SK-N-SH (cell line): ENCODE measurements at regions not wholly inside any gene's neighbourhood (a gene's known extent, or its start where the extent isn't known, plus 50 kb on each side); places are given as distances from the start of the nearest gene placed in this dataset.
"Not testable (repeated sequence)": the region's sequence is repeated elsewhere in the genome, so short reads cannot be mapped to it uniquely, and the experiment has no call there.

Experiments used
- CTCF ChIA-PET: fragments of 300-600, 350-600 bp; formaldehyde crosslinking; extraction: SDS; loops from one replicate; lab custom pipeline; 2021; lab: Yijun Ruan, JAX
- POLR2A ChIA-PET: fragments of 350-600 bp; sonication (Branson Sonifier 250); formaldehyde crosslinking; extraction: SDS; loops from one replicate; lab custom pipeline; 2020; ENCODE audit warnings: antibody characterized with exemption, inconsistent platforms; lab: Yijun Ruan, JAX
- DNase-seq: peaks from one replicate; pipeline ENCODE4 v3.0.0; 2012
- H2AFZ ChIP-seq: fragments of 200-600 bp; sonication (generic); 2 replicates; pipeline ENCODE4 v1.8.1; 2016; ENCODE audit warnings: antibody characterized with exemption, mild to moderate bottlenecking, low read depth
- H3F3A ChIP-seq: fragments of 200-600 bp; sonication (generic); replicated peaks from 2 replicates; pipeline ENCODE3; 2016; ENCODE audit warnings: antibody characterized with exemption, mild to moderate bottlenecking; ENCODE audit not compliant: insufficient read depth
- H3K27ac ChIP-seq, 2 experiments: fragments of 200-500 bp in 1 of 2; fragments of 200-600 bp in 1 of 2; sonication (Bioruptor generic) in 1 of 2; sonication (generic), shearing (Covaris generic) in 1 of 2; 2 replicates each; pipeline versions ENCODE4 v1.5.1 to v1.6.1; 2014 to 2016; ENCODE audit warnings: low read depth in 2 of 2, inconsistent platforms in 1 of 2, low read length in 1 of 2, mild to moderate bottlenecking in 1 of 2, mixed read lengths in 1 of 2
- H3K27me3 ChIP-seq: fragments of 200-600 bp; sonication (generic), shearing (Covaris generic); 2 replicates; pipeline ENCODE4 v1.6.1; 2016; ENCODE audit warnings: mixed run types; ENCODE audit not compliant: insufficient read depth
- H3K36me3 ChIP-seq, 2 experiments: fragments of 200-500 bp in 1 of 2; fragments of 200-600 bp in 1 of 2; sonication (Bioruptor generic) in 1 of 2; sonication (generic) in 1 of 2; replicated peaks in 1 of 2; 2 replicates each; pipeline versions ENCODE3 to v1.5.1; 2014 to 2016; ENCODE audit warnings: low read length in 1 of 2, mild to moderate bottlenecking in 1 of 2; ENCODE audit not compliant: insufficient read depth in 2 of 2, control insufficient read depth in 1 of 2
- H3K4me1 ChIP-seq, 2 experiments: fragments of 200-500 bp in 1 of 2; fragments of 200-600 bp in 1 of 2; sonication (Bioruptor generic) in 1 of 2; sonication (generic), shearing (Covaris generic) in 1 of 2; 2 replicates each; pipeline versions ENCODE4 v1.5.1 to v1.6.1; 2014 to 2016; ENCODE audit warnings: low read depth in 1 of 2, low read length in 1 of 2, mixed run types in 1 of 2; ENCODE audit not compliant: insufficient read depth in 2 of 2, control insufficient read depth in 1 of 2
- H3K4me2 ChIP-seq: fragments of 200-600 bp; sonication (generic), shearing (Covaris generic); 2 replicates; pipeline ENCODE4 v1.6.1; 2017; ENCODE audit warnings: mixed run types
- H3K4me3 ChIP-seq, 2 experiments: fragments of 200-500 bp in 1 of 2; fragments of 200-600 bp in 1 of 2; sonication (Bioruptor generic) in 1 of 2; sonication (generic), shearing (Covaris generic) in 1 of 2; 2 replicates each; pipeline versions ENCODE4 v1.5.1 to v1.8.1; 2014 to 2016; ENCODE audit warnings: low read depth in 2 of 2, inconsistent platforms in 1 of 2, low read length in 1 of 2, mild to moderate bottlenecking in 1 of 2, mixed read lengths in 1 of 2, moderate library complexity in 1 of 2
- H3K79me2 ChIP-seq: fragments of 200-600 bp; sonication (generic); 2 replicates; pipeline ENCODE4 v1.8.1; 2017; ENCODE audit warnings: mild to moderate bottlenecking; ENCODE audit not compliant: insufficient read depth
- H3K9ac ChIP-seq: fragments of 200-600 bp; sonication (generic); 2 replicates; pipeline ENCODE4 v1.6.1; 2017; ENCODE audit warnings: mixed run types
- H3K9me2 ChIP-seq: fragments of 200-600 bp; sonication (generic); 2 replicates; pipeline ENCODE4 v1.6.1; 2017; ENCODE audit warnings: mixed run types
- H3K9me3 ChIP-seq: fragments of 200-600 bp; sonication (generic); 2 replicates; pipeline ENCODE4 v1.6.1; 2017; ENCODE audit warnings: mixed run types, mild to moderate bottlenecking, moderate library complexity
- H4K20me1 ChIP-seq: fragments of 200-600 bp; sonication (generic); 2 replicates; pipeline ENCODE4 v1.6.1; 2017; ENCODE audit warnings: mild to moderate bottlenecking, mixed run types; ENCODE audit not compliant: insufficient read depth
- CHD2 ChIP-seq: fragments of 150-350 bp; IDR thresholded peaks from 2 replicates; pipeline ENCODE4 v1.6.1; 2018; ENCODE audit warnings: low read length; ENCODE audit not compliant: partially characterized antibody
- EZH2phosphoT487 ChIP-seq: fragments of 200-600 bp; sonication (generic); IDR thresholded peaks from 2 replicates; pipeline ENCODE4 v1.6.1; 2017; ENCODE audit warnings: low read depth, mixed run types, mild to moderate bottlenecking, antibody characterized with exemption, moderate library complexity, borderline replicate concordance
- FOXJ3 ChIP-seq: sonication (generic); formaldehyde crosslinking; IDR thresholded peaks from 2 replicates; pipeline ENCODE4 v1.5.1; 2020; ENCODE audit warnings: mild to moderate bottlenecking, missing genetic modification reagents
- MXI1 ChIP-seq: IDR thresholded peaks from 2 replicates; pipeline ENCODE4 v1.6.1; 2012; ENCODE audit warnings: mild to moderate bottlenecking, low read depth, low read length, improper control_type of control experiment
- PBX3 ChIP-seq: IDR thresholded peaks from 2 replicates; pipeline ENCODE4; 2012
- POLR2AphosphoS5 ChIP-seq: IDR thresholded peaks from 2 replicates; pipeline ENCODE4 v1.6.1; 2012; ENCODE audit warnings: low read depth, low read length
- RAD21 ChIP-seq: IDR thresholded peaks from 2 replicates; pipeline ENCODE4 v1.6.1; 2012; ENCODE audit warnings: mild to moderate bottlenecking, low read length
- RXRA ChIP-seq: IDR thresholded peaks from 2 replicates; pipeline ENCODE4 v1.4.0; 2012; ENCODE audit warnings: low read depth, mild to moderate bottlenecking, borderline replicate concordance
- SMC3 ChIP-seq: IDR thresholded peaks from 2 replicates; pipeline ENCODE4 v1.6.1; 2012; ENCODE audit warnings: low read depth, low read length, improper control_type of control experiment
- TAF1 ChIP-seq: IDR thresholded peaks from 2 replicates; pipeline ENCODE4 v1.6.1; 2012; ENCODE audit warnings: low read depth, mild to moderate bottlenecking, low read length, moderate library complexity, borderline replicate concordance
- WGBS: methylation state at CpG from one replicate; pipeline ENCODE4 v1.1.6; 2017; ENCODE audit warnings: low lambda C conversion rate; 5-methylcytosine and 5-hydroxymethylcytosine counted together
- TF ChIP-seq, protein P1 (sequence below): IDR thresholded peaks from 2 replicates; pipeline ENCODE4 v1.6.1; 2012; ENCODE audit warnings: mild to moderate bottlenecking, low read depth, low read length, moderate library complexity
- TF ChIP-seq, protein P2 (sequence below): IDR thresholded peaks from 2 replicates; pipeline ENCODE4 v1.4.0; 2012; ENCODE audit warnings: low read depth
- TF ChIP-seq, protein P3 (sequence below): IDR thresholded peaks from 2 replicates; pipeline ENCODE4 v1.4.0; 2012; ENCODE audit warnings: low read depth, borderline replicate concordance

- ChIA-PET POLR2A (no interaction called here), CTCF (no interaction called here)
- H3F3A ChIP-seq, result no peaks in the 10 kb centered on the region
- H4K20me1 ChIP-seq, result no peaks in the 10 kb centered on the region
- WGBS, result 6% methylated on average over 1 of the region's 1 CpG
- H3K4me2 ChIP-seq, result no peak overlapping the region
- no peaks in the 10 kb centered on the region for H3K27me3 ChIP-seq
- no peak overlapping the region for H3K4me3 ChIP-seq
- no peaks in the 10 kb centered on the region for H3K9me3 ChIP-seq
- H3K27ac ChIP-seq, result no peak overlapping the region
- TF ChIP-seq, protein P1, sequence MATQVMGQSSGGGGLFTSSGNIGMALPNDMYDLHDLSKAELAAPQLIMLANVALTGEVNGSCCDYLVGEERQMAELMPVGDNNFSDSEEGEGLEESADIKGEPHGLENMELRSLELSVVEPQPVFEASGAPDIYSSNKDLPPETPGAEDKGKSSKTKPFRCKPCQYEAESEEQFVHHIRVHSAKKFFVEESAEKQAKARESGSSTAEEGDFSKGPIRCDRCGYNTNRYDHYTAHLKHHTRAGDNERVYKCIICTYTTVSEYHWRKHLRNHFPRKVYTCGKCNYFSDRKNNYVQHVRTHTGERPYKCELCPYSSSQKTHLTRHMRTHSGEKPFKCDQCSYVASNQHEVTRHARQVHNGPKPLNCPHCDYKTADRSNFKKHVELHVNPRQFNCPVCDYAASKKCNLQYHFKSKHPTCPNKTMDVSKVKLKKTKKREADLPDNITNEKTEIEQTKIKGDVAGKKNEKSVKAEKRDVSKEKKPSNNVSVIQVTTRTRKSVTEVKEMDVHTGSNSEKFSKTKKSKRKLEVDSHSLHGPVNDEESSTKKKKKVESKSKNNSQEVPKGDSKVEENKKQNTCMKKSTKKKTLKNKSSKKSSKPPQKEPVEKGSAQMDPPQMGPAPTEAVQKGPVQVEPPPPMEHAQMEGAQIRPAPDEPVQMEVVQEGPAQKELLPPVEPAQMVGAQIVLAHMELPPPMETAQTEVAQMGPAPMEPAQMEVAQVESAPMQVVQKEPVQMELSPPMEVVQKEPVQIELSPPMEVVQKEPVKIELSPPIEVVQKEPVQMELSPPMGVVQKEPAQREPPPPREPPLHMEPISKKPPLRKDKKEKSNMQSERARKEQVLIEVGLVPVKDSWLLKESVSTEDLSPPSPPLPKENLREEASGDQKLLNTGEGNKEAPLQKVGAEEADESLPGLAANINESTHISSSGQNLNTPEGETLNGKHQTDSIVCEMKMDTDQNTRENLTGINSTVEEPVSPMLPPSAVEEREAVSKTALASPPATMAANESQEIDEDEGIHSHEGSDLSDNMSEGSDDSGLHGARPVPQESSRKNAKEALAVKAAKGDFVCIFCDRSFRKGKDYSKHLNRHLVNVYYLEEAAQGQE, result no peak
- TF ChIP-seq CHD2 (no peak), PBX3 (no peak), RAD21 (no peak), EZH2phosphoT487 (no peak), SMC3 (no peak), POLR2AphosphoS5 (no peak), FOXJ3 (no peak), MXI1 (no peak), RXRA (no peak), TAF1 (no peak)
- TF ChIP-seq, protein P2, sequence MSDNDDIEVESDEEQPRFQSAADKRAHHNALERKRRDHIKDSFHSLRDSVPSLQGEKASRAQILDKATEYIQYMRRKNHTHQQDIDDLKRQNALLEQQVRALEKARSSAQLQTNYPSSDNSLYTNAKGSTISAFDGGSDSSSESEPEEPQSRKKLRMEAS, result no peak
- TF ChIP-seq, protein P3, sequence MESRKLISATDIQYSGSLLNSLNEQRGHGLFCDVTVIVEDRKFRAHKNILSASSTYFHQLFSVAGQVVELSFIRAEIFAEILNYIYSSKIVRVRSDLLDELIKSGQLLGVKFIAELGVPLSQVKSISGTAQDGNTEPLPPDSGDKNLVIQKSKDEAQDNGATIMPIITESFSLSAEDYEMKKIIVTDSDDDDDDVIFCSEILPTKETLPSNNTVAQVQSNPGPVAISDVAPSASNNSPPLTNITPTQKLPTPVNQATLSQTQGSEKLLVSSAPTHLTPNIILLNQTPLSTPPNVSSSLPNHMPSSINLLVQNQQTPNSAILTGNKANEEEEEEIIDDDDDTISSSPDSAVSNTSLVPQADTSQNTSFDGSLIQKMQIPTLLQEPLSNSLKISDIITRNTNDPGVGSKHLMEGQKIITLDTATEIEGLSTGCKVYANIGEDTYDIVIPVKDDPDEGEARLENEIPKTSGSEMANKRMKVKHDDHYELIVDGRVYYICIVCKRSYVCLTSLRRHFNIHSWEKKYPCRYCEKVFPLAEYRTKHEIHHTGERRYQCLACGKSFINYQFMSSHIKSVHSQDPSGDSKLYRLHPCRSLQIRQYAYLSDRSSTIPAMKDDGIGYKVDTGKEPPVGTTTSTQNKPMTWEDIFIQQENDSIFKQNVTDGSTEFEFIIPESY, result no peak
- H2AFZ ChIP-seq, result no peak overlapping the region
- H3K9ac ChIP-seq, result no peak overlapping the region
- H3K79me2 ChIP-seq, result no peaks in the 10 kb centered on the region
- no peaks in the 10 kb centered on the region for H3K4me1 ChIP-seq
- no peaks in the 10 kb centered on the region for H3K36me3 ChIP-seq
- DNase-seq, result no peak
- no peaks in the 10 kb centered on the region for H3K9me2 ChIP-seq
Measured at GRCh38 chrX:43283187-43283586, 372.9 kb upstream of the MAOA start.

- DNase-seq, H3K9me2 ChIP-seq, H3F3A ChIP-seq, POLR2A ChIA-PET, H2AFZ ChIP-seq, H3K4me1 ChIP-seq, H3K79me2 ChIP-seq, H3K9me3 ChIP-seq, H3K4me2 ChIP-seq, H3K4me3 ChIP-seq, H3K27ac ChIP-seq, H3K27me3 ChIP-seq, H3K36me3 ChIP-seq, H4K20me1 ChIP-seq, CTCF ChIA-PET, H3K9ac ChIP-seq: not testable (repeated sequence)
- WGBS, result 15% methylated on average over 4 of the region's 4 CpGs
Measured at GRCh38 chrX:43311625-43312024, 344.5 kb upstream of the MAOA start.
